Glomerular visceral epithelial cell (primary cell): ENCODE measurements at regions not wholly inside any gene's neighbourhood (a gene's known extent, or its start where the extent isn't known, plus 50 kb on each side); places are given as distances from the start of the nearest gene placed in this dataset.

ENCODE experiments used
- DNase-seq: peaks from one replicate; pipeline ENCODE4 v3.0.0-alpha.2; 2016; ENCODE audit errors: extremely low spot score

GRCh38 chr2:225993430-225993829, 593.9 kb downstream of the NYAP2 start:
- no peak for DNase-seq

GRCh38 chr2:225989809-225990208, 590.3 kb downstream of the NYAP2 start:
- no peak for DNase-seq

GRCh38 chr2:225980372-225980771, 580.9 kb downstream of the NYAP2 start:
- DNase-seq: no peak

GRCh38 chr2:225971433-225971832, 571.9 kb downstream of the NYAP2 start:
- no peak for DNase-seq

GRCh38 chr2:225948903-225949302, 549.4 kb downstream of the NYAP2 start:
- no peak for DNase-seq

- DNase-seq: no peak
Measured at GRCh38 chr2:225938991-225939390, 539.5 kb downstream of the NYAP2 start.

- DNase-seq: peak; percentile 3
Measured at GRCh38 chr2:225937625-225938187, 538.2 kb downstream of the NYAP2 start.

GRCh38 chr2:225932811-225933413, 533.4 kb downstream of the NYAP2 start:
- DNase-seq: no peak

GRCh38 chr2:225930687-225931086, 531.2 kb downstream of the NYAP2 start:
- no peak for DNase-seq

- no peak for DNase-seq
Measured at GRCh38 chr2:225920621-225921220, 521.2 kb downstream of the NYAP2 start.

- no peak for DNase-seq
Measured at GRCh38 chr2:225916692-225917091, 517.2 kb downstream of the NYAP2 start.

GRCh38 chr2:225911019-225911418, 511.5 kb downstream of the NYAP2 start:
- DNase-seq: no peak

- peak; percentile 22 for DNase-seq
Measured at GRCh38 chr2:225895126-225895525, 495.6 kb downstream of the NYAP2 start.

GRCh38 chr2:225894236-225894980, 494.9 kb downstream of the NYAP2 start:
- DNase-seq: peak; percentile 61

- no peak for DNase-seq
Measured at GRCh38 chr2:225893151-225893550, 493.6 kb downstream of the NYAP2 start.

- DNase-seq: no peak
Measured at GRCh38 chr2:225891771-225892170, 492.3 kb downstream of the NYAP2 start.

- DNase-seq: no peak
Measured at GRCh38 chr2:225891013-225891412, 491.5 kb downstream of the NYAP2 start.

- DNase-seq: peak; percentile 54
Measured at GRCh38 chr2:225889452-225889851, 489.9 kb downstream of the NYAP2 start.

GRCh38 chr2:225867071-225867470, 467.6 kb downstream of the NYAP2 start:
- DNase-seq: no peak

- no peak for DNase-seq
Measured at GRCh38 chr2:225865468-225865867, 466.0 kb downstream of the NYAP2 start.

GRCh38 chr2:225864394-225864793, 464.9 kb downstream of the NYAP2 start:
- DNase-seq: no peak

GRCh38 chr2:225842939-225843338, 443.4 kb downstream of the NYAP2 start:
- DNase-seq: no peak

GRCh38 chr2:225841314-225841713, 441.8 kb downstream of the NYAP2 start:
- no peak for DNase-seq
